ENCODE measurements at regions not wholly inside any gene's neighbourhood (a gene's known extent, or its start where the extent isn't known, plus 50 kb on each side); places are given as distances from the start of the nearest gene placed in this dataset.
A peak's percentile ranks its signal among the peaks of the same experiment; 100 is the strongest.

DNA sequence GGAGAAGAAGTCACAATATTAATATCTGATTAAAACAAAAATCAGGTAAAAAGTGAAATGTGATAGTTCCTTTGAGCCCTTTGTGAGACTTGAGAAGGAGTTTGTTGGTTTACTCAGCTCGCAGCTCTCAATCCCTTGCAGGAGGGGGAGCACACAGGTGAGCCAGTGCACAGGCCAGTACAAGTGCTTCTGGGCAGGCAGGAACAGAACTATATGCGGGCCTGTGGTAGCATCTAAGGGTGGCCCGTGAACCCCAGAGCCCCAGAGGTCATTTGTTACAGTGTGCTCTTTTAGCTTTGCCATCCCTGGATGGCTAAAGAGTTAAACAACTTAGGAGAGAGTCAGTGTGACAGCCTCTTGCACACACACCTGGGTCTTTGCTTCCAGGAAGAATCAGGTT lies 215.3 kb upstream of the EDIL3 start:
- no peak for DNase-seq (ENCODE audit: low read depth)

GRCh38 chr5:84597904-84598303 lies 213.2 kb upstream of the EDIL3 start:
- no peak for DNase-seq (ENCODE audit: low read depth)

DNA sequence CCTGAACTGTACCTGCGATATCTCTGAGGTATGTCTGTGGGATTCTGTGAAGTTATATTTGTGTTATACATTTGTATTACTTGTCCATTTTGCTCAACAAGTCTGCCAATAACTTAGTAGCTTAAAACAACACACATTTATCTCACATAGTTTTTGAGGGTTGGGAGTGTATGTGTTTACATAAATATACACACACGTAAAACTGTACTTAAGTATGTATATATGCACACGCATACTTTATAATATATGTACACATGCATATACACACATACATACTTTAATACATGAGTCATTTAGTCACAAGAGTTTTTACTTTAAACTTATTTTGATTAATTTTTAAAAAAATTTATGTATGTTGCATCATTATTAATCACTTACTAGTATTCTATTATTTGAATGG lies 205.9 kb upstream of the EDIL3 start:
- DNase-seq (ENCODE audit: low read depth): no peak

GRCh38 chr5:84589926-84590325 lies 205.2 kb upstream of the EDIL3 start:
- no peak for DNase-seq (ENCODE audit: low read depth)

GRCh38 chr5:84585218-84585617 lies 200.5 kb upstream of the EDIL3 start:
- DNase-seq (ENCODE audit: low read depth): no peak

DNA sequence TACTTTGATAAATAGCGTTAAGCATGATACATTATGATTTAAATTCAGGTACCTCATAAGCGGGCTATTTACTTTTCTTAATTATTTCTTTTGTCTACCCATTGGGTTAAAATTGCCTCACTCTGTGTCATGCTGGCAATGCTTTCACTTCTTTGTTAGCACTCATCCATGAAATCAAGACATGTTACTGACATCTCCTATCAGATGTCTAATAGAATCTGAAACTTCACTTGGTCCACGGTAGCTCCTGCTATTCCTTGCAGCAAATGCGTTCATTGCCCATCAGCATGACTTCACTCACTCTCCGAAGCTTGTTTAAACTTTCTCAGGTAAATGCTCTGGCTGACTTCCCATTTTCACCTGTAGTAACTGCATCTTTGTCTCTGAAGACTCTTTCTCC lies 193.5 kb upstream of the EDIL3 start:
- DNase-seq (ENCODE audit: low read depth): no peak

DNA sequence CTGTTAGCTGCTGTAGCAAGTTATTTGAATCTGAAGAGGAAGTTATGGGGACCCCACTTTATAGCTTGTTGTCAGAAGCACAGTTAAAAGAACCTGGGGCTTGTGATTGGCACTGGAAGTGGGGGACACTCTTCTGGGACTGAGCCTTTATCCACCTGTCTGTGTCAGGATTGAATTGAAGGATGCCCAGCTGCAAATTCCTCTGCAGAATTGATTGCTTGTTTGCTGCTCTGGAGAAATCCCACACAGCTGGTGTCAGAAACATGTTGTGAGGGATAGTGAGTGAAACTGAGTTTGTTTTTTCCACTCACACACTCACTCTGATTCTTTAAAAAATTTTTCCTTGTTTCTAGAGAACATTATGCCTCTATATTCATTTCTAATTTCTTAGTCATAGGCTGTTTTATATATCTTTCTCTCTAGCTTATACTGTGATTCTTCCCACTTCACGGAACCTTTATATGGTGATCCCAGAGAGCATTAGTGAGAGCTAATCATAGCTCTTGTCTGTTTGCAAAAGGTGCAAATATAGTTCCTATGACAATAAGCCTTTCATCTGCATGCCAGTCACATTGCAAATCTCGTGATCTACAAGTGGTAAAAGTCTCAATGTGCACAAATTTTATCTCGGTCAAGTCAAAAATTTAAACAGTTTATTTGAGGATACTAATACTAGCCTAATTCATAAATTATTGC lies 188.5 kb upstream of the EDIL3 start:
- DNase-seq (ENCODE audit: low read depth): no peak

GRCh38 chr5:84569307-84569706 lies 184.6 kb upstream of the EDIL3 start:
- DNase-seq (ENCODE audit: low read depth): no peak

DNA sequence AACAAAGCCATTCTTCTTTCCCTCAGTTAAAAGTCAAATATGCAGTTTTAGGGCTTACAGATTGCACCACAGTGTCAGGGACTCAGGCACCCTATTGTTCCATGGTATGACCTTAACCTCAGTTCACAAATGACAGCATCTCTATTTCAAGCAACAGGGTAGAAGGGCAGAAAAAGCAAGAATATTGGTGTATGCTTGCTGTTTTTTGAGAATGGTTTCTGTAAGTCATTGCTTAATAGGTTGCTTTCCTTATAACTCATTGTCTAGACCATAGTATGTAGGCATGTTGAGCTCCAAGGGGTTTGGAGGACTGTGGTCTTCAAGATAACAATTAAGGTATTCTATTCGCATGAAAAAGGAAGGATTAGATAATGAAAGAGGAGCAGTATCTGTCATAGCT lies 183.5 kb upstream of the EDIL3 start:
- no peak for DNase-seq (ENCODE audit: low read depth)

DNA sequence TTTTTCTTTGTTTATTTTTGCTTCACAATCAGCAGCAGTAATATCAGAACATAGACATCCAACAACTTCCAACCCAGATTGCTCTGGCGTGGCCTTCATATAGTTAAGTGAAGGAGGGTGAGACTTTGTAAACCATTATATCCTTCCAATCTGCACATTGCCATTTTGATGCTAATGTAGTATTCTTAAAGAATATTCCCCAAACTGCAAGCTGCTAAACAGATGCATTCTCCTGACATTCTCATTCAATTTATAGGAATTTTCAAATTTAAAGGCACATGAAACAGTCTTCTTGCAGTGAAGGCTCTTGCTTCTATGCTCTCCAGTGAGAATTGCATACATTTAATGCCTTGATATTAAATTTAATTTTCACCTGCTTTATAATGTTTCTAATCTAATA lies 181.2 kb upstream of the EDIL3 start:
- no peak for DNase-seq (ENCODE audit: low read depth)

DNA sequence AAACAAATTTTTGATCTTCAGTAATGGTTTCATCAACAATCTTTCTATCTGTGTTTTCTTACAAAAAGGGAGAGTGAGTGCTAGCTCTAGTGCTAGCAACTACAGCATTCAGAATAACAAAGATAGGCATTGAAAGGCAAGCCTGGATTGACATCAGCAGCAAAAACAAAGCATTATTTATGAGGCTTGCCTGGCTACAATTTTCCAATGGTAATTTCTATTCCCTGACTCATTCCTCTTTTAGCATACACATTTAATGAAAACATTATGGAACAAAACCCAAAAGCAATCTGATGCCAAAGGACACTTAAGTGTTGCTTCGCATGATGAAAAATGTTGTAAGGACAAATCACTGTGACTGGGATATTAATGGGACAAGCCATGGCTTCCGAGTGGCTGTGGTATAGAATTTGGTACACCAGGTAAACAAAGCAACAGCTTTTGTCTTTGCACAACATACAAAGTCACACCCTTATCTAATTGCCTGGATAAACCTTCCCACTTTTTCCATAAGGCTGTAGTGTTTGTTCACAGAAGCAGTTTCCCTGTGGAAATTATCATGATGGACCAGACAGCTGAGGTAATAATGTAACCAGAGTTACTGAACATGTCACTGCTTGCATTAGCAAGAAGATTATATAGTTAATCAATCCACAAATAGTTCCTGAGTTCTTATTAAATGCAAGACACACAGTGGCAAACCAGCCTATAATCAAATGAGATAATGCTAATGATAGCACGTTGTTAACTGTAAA lies 179.8 kb upstream of the EDIL3 start:
- DNase-seq (ENCODE audit: low read depth): peak; percentile 75

- DNase-seq (ENCODE audit: low read depth): no peak
Measured at GRCh38 chr5:84550222-84550621, 165.5 kb upstream of the EDIL3 start.

DNA sequence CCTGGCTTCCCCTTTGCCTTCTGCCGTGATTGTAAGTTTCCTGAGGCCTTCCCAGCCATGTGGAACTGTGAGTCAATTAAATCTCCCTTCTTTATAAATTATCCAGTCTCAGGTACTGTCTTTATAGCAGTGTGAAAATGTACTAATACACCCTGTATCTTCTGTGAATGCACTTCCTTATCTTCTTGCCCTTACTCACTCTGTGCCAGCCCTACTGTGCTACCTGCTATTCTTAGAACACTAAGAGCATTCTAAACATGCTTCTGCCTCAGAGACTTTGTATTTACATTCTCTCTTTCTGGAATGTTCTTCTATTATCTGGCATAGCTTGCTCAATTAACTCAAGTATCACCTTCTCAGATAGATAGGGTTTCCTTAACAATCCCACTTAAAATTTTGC lies 164.4 kb upstream of the EDIL3 start:
- DNase-seq (ENCODE audit: low read depth): no peak

- DNase-seq (ENCODE audit: low read depth): no peak
Measured at GRCh38 chr5:84546686-84547085, 162.0 kb upstream of the EDIL3 start.

DNA sequence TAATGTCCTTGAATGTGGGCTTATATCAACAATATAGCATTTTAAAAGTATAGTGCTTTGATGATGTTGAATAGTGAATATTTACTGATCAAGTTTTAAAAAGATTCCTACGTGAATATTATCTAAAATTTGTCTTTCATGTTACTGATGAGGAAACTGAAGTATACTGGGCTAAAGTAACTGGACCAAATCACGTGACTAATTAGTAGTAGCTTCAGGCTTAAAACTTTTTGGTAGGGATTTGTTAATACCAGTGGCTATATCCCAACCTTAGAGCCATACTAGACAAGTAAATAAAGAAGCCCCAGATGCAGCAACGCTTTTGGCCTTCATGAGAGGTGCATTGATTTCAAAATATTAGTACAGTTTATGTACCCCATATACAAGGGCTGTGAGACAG lies 152.1 kb upstream of the EDIL3 start:
- no peak for DNase-seq (ENCODE audit: low read depth)

- DNase-seq (ENCODE audit: low read depth): no peak
Measured at GRCh38 chr5:84535281-84535680, 150.6 kb upstream of the EDIL3 start.

- no peak for DNase-seq (ENCODE audit: low read depth)
Measured at GRCh38 chr5:84524491-84524890, 139.8 kb upstream of the EDIL3 start.

DNA sequence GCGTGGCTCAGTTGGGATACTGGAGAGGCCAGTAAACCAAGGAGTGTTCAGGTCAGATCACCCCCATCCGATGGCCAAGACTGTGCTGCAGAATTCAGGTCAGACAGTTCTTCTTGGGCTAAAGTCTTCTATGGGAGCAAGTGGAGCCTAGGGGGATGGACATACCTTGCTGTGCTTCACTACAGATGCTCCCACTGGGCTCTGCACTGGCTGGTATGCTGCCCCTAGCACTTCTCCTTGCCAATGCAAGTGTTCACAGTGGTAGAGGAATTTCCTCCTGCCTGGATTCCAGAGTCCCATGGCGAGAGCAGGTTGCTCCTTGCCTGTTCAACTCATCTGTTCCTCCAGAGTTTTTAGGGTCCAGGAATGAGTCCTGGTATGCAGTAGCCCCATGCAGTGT lies 134.2 kb upstream of the EDIL3 start:
- no peak for DNase-seq (ENCODE audit: low read depth)

DNA sequence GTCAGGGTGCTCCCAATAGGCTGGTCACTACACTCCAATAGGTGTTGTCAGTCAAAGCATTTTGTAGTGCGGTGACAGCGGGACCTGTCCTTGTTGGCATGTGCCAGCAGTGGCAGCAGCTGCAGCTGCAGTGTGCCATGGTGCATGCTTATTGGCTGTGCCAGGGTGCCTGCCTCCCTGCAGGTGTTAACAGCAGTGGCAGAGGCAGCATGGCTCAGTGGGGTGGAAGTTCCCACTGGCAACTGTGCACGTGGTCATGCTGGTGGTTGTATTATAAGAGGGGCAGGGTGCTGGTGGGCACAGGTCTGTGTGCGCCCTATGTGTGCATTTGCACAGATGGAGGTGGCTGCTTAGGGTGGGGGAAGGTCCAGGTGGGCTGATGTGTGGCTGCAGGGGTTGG lies 133.7 kb upstream of the EDIL3 start:
- DNase-seq (ENCODE audit: low read depth): no peak

DNA sequence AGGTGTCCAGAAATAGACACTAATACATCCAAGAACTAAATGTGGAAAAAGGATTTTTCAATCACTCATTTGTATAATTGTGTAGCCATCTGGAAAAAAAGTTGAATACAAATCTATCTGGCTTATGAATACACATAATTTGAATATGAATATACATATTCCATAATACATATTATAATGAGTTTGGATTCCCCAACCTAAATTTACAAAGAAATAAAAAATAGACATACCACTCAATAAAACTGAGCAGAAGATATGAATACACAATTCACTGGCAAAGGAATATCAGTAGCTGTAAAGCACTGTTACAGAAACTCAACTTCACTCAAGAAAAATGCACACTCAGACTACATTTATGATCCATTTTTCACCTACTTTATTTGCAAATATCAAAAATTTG lies 121.9 kb upstream of the EDIL3 start:
- DNase-seq (ENCODE audit: low read depth): no peak

DNA sequence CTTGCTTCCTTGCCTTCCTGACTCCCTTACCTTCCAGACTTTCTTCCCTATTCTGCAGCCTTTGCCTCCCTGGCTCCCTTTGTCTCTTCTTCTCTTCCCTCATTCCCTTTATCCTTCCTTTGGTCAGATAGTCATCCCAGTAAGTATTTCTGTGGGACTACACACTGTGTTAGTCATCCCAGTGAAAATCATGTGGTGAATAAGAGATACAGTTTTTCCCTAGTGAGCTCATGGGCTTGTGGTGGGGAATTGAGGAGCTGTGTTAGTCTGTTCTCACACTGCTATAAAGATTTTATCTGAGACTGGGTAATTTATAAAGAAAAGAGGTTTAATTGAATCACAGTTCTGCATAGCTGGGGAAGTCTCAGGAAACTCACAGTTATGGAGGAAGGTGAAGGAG lies 109.8 kb upstream of the EDIL3 start:
- DNase-seq (ENCODE audit: low read depth): peak; percentile 89

DNA sequence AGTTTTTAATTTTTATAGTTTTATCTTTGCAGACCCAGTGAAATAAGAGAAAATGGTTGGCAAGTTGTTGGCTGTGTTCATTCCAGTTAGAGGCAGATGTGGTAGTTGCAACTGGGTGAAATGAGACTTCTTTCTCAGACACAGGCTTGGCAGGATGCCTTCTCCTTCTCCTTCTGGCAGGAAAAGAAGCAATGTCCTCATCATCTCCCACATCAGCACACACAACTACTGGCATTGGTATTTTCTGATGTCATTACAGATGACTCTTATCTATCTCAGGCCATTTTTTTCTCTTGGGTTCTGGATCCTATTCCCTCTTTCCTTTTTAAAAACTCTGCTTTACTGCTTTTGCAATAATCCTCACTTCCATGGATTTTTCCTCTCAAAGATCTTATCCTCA lies 103.3 kb upstream of the EDIL3 start:
- DNase-seq (ENCODE audit: low read depth): peak; percentile 91

DNA sequence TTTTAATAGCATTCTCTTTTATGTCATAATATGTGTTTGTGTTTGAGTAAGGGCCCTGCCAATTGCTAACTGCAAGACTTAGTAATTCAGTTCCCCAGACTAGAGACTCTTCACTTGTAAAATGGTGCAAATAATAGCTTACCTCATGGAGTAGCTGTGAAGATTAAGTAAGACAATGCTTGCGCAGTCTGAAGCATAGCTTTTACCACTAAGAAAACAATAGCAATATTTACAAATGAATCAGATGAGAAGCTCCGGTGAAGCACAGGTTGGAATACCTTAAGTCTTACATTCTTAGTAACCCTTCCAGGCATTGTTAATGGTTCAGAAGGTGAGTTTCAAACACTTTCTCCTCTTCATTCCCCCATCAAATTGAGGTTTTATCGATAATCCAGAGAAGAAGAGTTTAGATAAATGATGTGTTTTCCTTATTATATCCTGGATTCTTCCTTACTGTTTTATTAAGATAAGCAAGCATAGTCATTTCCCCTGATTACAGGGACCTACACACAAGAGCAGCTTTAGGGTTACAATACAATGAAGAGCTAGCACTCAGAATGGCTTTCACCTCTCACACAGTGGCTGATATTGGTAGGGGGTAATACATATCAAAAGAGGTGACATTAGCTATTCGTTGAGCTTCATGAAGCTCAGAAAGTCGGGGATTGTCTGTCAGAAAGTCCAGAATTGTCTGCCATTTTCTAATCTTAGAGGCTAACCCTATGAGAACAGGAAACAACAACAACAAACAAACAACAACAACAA lies 96.4 kb upstream of the EDIL3 start:
- DNase-seq (ENCODE audit: low read depth): no peak
